HepG2 (cell line): ENCODE measurements at regions not wholly inside any gene's neighbourhood (a gene's known extent, or its start where the extent isn't known, plus 50 kb on each side); places are given as distances from the start of the nearest gene placed in this dataset.

Experiments used
- BORCS8-MEF2B ChIP-seq: sonication (generic); formaldehyde crosslinking; IDR thresholded peaks from 2 replicates; pipeline ENCODE4 v1.8.0; 2022; ENCODE audit warnings: mild to moderate bottlenecking, missing genetic modification reagents
- HMG20B ChIP-seq: conservative IDR thresholded peaks from 2 replicates; pipeline ENCODE4 v1.6.1; 2016; ENCODE audit warnings: missing genetic modification reagents, missing compliant biosample characterization
- KLF9 ChIP-seq: IDR thresholded peaks from 2 replicates; pipeline ENCODE4 v1.6.1; 2016; ENCODE audit warnings: low read depth
- NFYB ChIP-seq: sonication (generic); formaldehyde crosslinking; IDR thresholded peaks from 2 replicates; pipeline ENCODE4 v1.4.0; 2020; ENCODE audit warnings: missing genetic modification reagents
- NPAS2 ChIP-seq: sonication (generic); formaldehyde crosslinking; IDR thresholded peaks from 2 replicates; pipeline ENCODE4 v1.8.0; 2022; ENCODE audit warnings: mild to moderate bottlenecking, missing genetic modification reagents, borderline replicate concordance
- SIX1 ChIP-seq: sonication (generic); formaldehyde crosslinking; IDR thresholded peaks from 2 replicates; pipeline ENCODE4 v1.4.0; 2020; ENCODE audit warnings: missing genetic modification reagents, borderline replicate concordance
- TEAD2 ChIP-seq: sonication (generic); formaldehyde crosslinking; IDR thresholded peaks from 2 replicates; pipeline ENCODE4 v1.9.0; 2021; ENCODE audit warnings: missing genetic modification reagents
- ZNF274 ChIP-seq: sonication (generic); formaldehyde crosslinking; IDR thresholded peaks from 2 replicates; pipeline ENCODE4 v1.5.1; 2020; ENCODE audit warnings: mild to moderate bottlenecking, missing genetic modification reagents
- TF ChIP-seq, protein P1 (sequence below): sonication (generic); formaldehyde crosslinking; IDR thresholded peaks from 2 replicates; pipeline ENCODE4 v1.5.0; 2020; ENCODE audit warnings: mild to moderate bottlenecking, missing genetic modification reagents, moderate library complexity
- TF ChIP-seq, protein P2 (sequence below): sonication (generic); formaldehyde crosslinking; IDR thresholded peaks from 2 replicates; pipeline ENCODE4 v1.4.0; 2020; ENCODE audit warnings: missing genetic modification reagents

- TF ChIP-seq, protein P1, sequence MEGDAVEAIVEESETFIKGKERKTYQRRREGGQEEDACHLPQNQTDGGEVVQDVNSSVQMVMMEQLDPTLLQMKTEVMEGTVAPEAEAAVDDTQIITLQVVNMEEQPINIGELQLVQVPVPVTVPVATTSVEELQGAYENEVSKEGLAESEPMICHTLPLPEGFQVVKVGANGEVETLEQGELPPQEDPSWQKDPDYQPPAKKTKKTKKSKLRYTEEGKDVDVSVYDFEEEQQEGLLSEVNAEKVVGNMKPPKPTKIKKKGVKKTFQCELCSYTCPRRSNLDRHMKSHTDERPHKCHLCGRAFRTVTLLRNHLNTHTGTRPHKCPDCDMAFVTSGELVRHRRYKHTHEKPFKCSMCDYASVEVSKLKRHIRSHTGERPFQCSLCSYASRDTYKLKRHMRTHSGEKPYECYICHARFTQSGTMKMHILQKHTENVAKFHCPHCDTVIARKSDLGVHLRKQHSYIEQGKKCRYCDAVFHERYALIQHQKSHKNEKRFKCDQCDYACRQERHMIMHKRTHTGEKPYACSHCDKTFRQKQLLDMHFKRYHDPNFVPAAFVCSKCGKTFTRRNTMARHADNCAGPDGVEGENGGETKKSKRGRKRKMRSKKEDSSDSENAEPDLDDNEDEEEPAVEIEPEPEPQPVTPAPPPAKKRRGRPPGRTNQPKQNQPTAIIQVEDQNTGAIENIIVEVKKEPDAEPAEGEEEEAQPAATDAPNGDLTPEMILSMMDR = no peak
- no peak for TF ChIP-seq HMG20B
- TF ChIP-seq ZNF274 (CRISPR knock-in tag) = no peak
- TF ChIP-seq NPAS2 = no peak
- no peak for TF ChIP-seq SIX1 (CRISPR knock-in tag)
- TF ChIP-seq KLF9 (CRISPR knock-in tag) = no peak
- TF ChIP-seq TEAD2 (CRISPR knock-in tag) = no peak
- TF ChIP-seq BORCS8-MEF2B (CRISPR knock-in tag) = no peak
- TF ChIP-seq, protein P2, sequence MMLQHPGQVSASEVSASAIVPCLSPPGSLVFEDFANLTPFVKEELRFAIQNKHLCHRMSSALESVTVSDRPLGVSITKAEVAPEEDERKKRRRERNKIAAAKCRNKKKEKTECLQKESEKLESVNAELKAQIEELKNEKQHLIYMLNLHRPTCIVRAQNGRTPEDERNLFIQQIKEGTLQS (CRISPR knock-in tag) = no peak
- TF ChIP-seq NFYB (CRISPR knock-in tag) = no peak
Observed at GRCh38 chr4:171246948-171247347, 566.3 kb upstream of the GALNTL6 start.
